KMS-11 (cell line): ENCODE measurements at regions not wholly inside any gene's neighbourhood (a gene's known extent, or its start where the extent isn't known, plus 50 kb on each side); places are given as distances from the start of the nearest gene placed in this dataset.

Experiments used
- H2AFZ ChIP-seq: fragments of 200-600 bp; sonication (generic); 2 replicates; pipeline ENCODE4 v1.6.1; 2016; ENCODE audit warnings: antibody characterized with exemption, mixed run types, low read depth
- H3K27ac ChIP-seq: fragments of 200-600 bp; sonication (generic); 2 replicates; pipeline ENCODE4 v1.6.1; 2016; ENCODE audit warnings: mild to moderate bottlenecking, mixed run types
- H3K27me3 ChIP-seq: fragments of 200-600 bp; sonication (generic); 2 replicates; pipeline ENCODE4 v1.6.1; 2017; ENCODE audit warnings: mild to moderate bottlenecking, low read depth, mixed run types, moderate library complexity; ENCODE audit not compliant: insufficient read depth
- H3K36me3 ChIP-seq: fragments of 200-600 bp; sonication (generic); 2 replicates; pipeline ENCODE4 v1.6.1; 2017; ENCODE audit warnings: mild to moderate bottlenecking, mixed run types; ENCODE audit not compliant: insufficient read depth
- H3K4me1 ChIP-seq: fragments of 200-600 bp; sonication (generic); 2 replicates; pipeline ENCODE4 v1.6.1; 2016; ENCODE audit warnings: mild to moderate bottlenecking, low read depth, mixed run types; ENCODE audit not compliant: poor library complexity, severe bottlenecking
- H3K4me2 ChIP-seq: fragments of 200-600 bp; sonication (generic); 2 replicates; pipeline ENCODE4 v1.7.0; 2016; ENCODE audit warnings: mild to moderate bottlenecking, mixed run types
- H3K4me3 ChIP-seq: fragments of 200-600 bp; sonication (generic); IDR thresholded peaks from 2 replicates; pipeline ENCODE4 v1.6.1; 2017; ENCODE audit warnings: low read depth, low read length, mixed read lengths; ENCODE audit not compliant: insufficient read depth
- H3K79me2 ChIP-seq: fragments of 200-600 bp; sonication (generic); 2 replicates; pipeline ENCODE4 v1.6.1; 2016; ENCODE audit warnings: low read depth, mixed run types; ENCODE audit not compliant: insufficient read depth
- H3K9ac ChIP-seq: fragments of 200-600 bp; sonication (generic); 2 replicates; pipeline ENCODE4 v1.6.1; 2016; ENCODE audit warnings: mild to moderate bottlenecking, mixed run types
- H4K20me1 ChIP-seq: fragments of 200-600 bp; sonication (generic); 2 replicates; pipeline ENCODE4 v1.6.1; 2016; ENCODE audit warnings: mild to moderate bottlenecking, mixed run types; ENCODE audit not compliant: insufficient read depth
- CTCF ChIP-seq: fragments of 200-600 bp; sonication (generic); conservative IDR thresholded peaks from 2 replicates; pipeline ENCODE4 v1.6.1; 2017; ENCODE audit warnings: low read depth, mild to moderate bottlenecking, antibody characterized with exemption, low read length, moderate library complexity, mixed read lengths

- H3K9ac ChIP-seq, result no peak overlapping the region
- H3K27ac ChIP-seq, result no peak overlapping the region
- H2AFZ ChIP-seq, result no peak overlapping the region
- H3K36me3 ChIP-seq, result no peaks in the 10 kb centered on the region
- no peaks in the 10 kb centered on the region for H3K79me2 ChIP-seq
- H4K20me1 ChIP-seq, result no peaks in the 10 kb centered on the region
- no peak overlapping the region for H3K4me3 ChIP-seq
- TF ChIP-seq CTCF, result no peak
- no peaks in the 10 kb centered on the region; the same call in 1 of the 2 replicates for H3K27me3 ChIP-seq
- H3K4me1 ChIP-seq, result no peaks in the 10 kb centered on the region
- H3K4me2 ChIP-seq, result no peak overlapping the region
Measured at GRCh38 chr4:96228463-96228862, 388.6 kb downstream of the PDHA2 start.

GRCh38 chr4:96240041-96240440 lies 400.1 kb downstream of the PDHA2 start:
- Histone ChIP-seq H3K4me2 (no peak overlapping the region), H2AFZ (no peak overlapping the region), H3K4me3 (no peak overlapping the region), H3K36me3 (no peaks in the 10 kb centered on the region), H3K4me1 (no peaks in the 10 kb centered on the region), H4K20me1 (no peaks in the 10 kb centered on the region), H3K79me2 (no peaks in the 10 kb centered on the region), H3K9ac (no peak overlapping the region), H3K27me3 (no peaks in the 10 kb centered on the region), H3K27ac (no peak overlapping the region)
- TF ChIP-seq CTCF, result no peak

GRCh38 chr4:96241819-96242218 lies 401.9 kb downstream of the PDHA2 start:
- Histone ChIP-seq H3K27ac (no peak overlapping the region), H3K27me3 (no peaks in the 10 kb centered on the region), H3K4me3 (no peak overlapping the region), H3K36me3 (no peaks in the 10 kb centered on the region), H3K4me2 (no peak overlapping the region), H4K20me1 (no peaks in the 10 kb centered on the region), H3K9ac (no peak overlapping the region), H3K79me2 (no peaks in the 10 kb centered on the region), H3K4me1 (no peaks in the 10 kb centered on the region), H2AFZ (no peak overlapping the region)
- no peak for TF ChIP-seq CTCF

GRCh38 chr4:96247096-96247495 lies 407.2 kb downstream of the PDHA2 start:
- Histone ChIP-seq H3K4me1 (no peaks in the 10 kb centered on the region), H3K27ac (no peak overlapping the region), H2AFZ (no peak overlapping the region), H3K79me2 (no peaks in the 10 kb centered on the region), H3K27me3 (no peaks in the 10 kb centered on the region), H3K4me3 (no peak overlapping the region), H3K4me2 (no peak overlapping the region), H3K36me3 (no peaks in the 10 kb centered on the region), H3K9ac (no peak overlapping the region), H4K20me1 (no peaks in the 10 kb centered on the region)
- TF ChIP-seq CTCF, result no peak
